Activated CD8-positive, alpha-beta memory T cell treated with anti-CD3 and anti-CD28 coated beads, Interleukin-2, amount 10 ng/mL, durations not matched to agents 7 days and 5 days (primary cell): ENCODE measurements at regions not wholly inside any gene's neighbourhood (a gene's known extent, or its start where the extent isn't known, plus 50 kb on each side); places are given as distances from the start of the nearest gene placed in this dataset.
"Not testable (repeated sequence)": the region's sequence is repeated elsewhere in the genome, so short reads cannot be mapped to it uniquely, and the experiment has no call there.

ENCODE experiments used
- ATAC-seq: fragments of 150-1000 bp; cut with Tn5 transposase; one replicate; pipeline ENCODE4 v1.10.0; 2021; ENCODE audit warnings: moderate library complexity
- CTCF ChIA-PET: fragments of 350-600 bp; sonication (Branson Sonifier 250); formaldehyde crosslinking; loops from one replicate; lab custom pipeline; 2021; ENCODE audit warnings: antibody characterized with exemption; lab: Charles Lee
- DNase-seq: peaks from one replicate; pipeline ENCODE4 v3.0.0-alpha.2; 2020
- H3K27ac Mint-ChIP-seq: one replicate; pipeline ENCODE4 v1.8.0; 2021; ENCODE audit warnings: mild to moderate bottlenecking, mixed read lengths
- H3K27me3 Mint-ChIP-seq: one replicate; pipeline ENCODE4 v1.8.0; 2021; ENCODE audit warnings: mixed read lengths
- H3K36me3 Mint-ChIP-seq: one replicate; pipeline ENCODE4 v1.8.0; 2021; ENCODE audit warnings: mild to moderate bottlenecking, mixed read lengths
- H3K4me1 Mint-ChIP-seq: one replicate; pipeline ENCODE4 v1.8.0; 2021; ENCODE audit warnings: mixed read lengths
- H3K4me3 Mint-ChIP-seq: one replicate; pipeline ENCODE4 v1.8.0; 2021; ENCODE audit warnings: mild to moderate bottlenecking, moderate library complexity, mixed read lengths
- H3K9me3 Mint-ChIP-seq: one replicate; pipeline ENCODE4 v1.8.0; 2022; ENCODE audit warnings: low read depth, mixed read lengths

DNA sequence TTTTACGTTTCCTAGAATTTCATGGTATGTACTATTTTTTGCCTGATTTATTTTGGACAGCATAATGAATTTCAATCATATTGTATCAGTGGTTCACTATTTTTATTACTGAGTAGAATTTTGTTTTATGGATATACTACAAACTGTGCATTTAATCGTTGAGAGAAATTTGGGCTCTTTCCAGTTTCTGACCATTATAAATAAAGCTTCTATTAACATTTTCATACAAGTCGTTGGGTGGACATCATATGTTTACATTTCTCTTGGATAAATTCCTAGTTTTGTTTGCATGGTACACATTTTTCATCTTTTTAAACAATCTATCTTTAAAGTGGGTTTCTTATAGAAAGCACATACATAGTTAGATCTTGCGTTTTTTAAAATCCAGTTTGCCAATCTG lies 472.7 kb upstream of the MAGEB18 start:
- Mint-ChIP-seq H3K27ac (no peak overlapping the region), H3K36me3 (no peaks in the 10 kb centered on the region), H3K27me3 (no peaks in the 10 kb centered on the region), H3K4me3 (no peak overlapping the region), H3K4me1 (no peaks in the 10 kb centered on the region), H3K9me3 (no peaks in the 10 kb centered on the region)
- CTCF ChIA-PET, result no interaction called here
- DNase-seq (no peak), ATAC-seq (no peak)

DNA sequence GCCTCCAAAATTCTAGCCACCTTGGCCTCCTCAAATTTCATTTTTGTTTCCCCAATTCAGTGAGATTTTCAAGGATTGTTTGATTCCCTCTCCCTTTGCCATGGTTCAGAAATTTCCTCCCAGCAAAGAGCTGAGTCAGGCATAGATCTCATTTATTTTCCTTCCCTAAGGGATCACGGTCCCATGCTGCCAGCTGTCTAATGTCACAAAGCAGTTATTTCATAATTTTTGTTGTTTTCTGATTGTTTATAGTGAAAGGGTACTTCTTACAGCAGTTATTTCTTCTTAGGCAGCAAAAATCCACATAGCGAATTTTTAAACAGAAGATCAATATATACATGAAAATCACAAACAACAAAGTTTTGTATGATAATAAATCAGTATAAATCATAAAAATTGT lies 470.5 kb upstream of the MAGEB18 start:
- H3K27ac Mint-ChIP-seq, result no peak overlapping the region
- no peaks in the 10 kb centered on the region for H3K36me3 Mint-ChIP-seq
- CTCF ChIA-PET, result no interaction called here
- H3K9me3 Mint-ChIP-seq, result no peaks in the 10 kb centered on the region
- DNase-seq, result no peak
- no peaks in the 10 kb centered on the region for H3K4me1 Mint-ChIP-seq
- no peak overlapping the region for H3K4me3 Mint-ChIP-seq
- no peaks in the 10 kb centered on the region for H3K27me3 Mint-ChIP-seq
- ATAC-seq, result no peak

DNA sequence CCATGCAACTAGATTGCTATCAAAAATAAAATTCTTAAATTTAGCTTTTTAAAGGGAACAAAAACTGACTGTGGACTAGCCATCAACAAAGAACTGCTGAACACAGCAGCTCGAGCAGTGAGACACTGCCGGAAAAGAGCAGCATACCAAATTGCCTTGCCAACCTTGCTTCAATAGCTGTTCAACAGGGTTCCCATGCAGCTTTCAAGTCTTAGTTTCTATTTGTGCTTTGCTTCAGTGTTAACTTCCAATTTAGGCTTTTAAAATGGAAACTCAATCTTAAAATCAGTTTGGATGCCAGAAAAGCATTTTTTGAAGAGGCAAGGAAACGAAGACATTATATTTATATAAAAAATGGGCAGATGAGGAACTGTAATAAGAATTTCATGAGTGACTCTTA lies 463.4 kb upstream of the MAGEB18 start:
- H3K27ac Mint-ChIP-seq, result no peak overlapping the region
- DNase-seq (no peak), ATAC-seq (no peak)
- H3K9me3 Mint-ChIP-seq, result no peaks in the 10 kb centered on the region
- CTCF ChIA-PET, result no interaction called here
- H3K4me3 Mint-ChIP-seq, result no peak overlapping the region
- no peaks in the 10 kb centered on the region for H3K27me3 Mint-ChIP-seq
- no peaks in the 10 kb centered on the region for H3K4me1 Mint-ChIP-seq
- H3K36me3 Mint-ChIP-seq, result no peaks in the 10 kb centered on the region

DNA sequence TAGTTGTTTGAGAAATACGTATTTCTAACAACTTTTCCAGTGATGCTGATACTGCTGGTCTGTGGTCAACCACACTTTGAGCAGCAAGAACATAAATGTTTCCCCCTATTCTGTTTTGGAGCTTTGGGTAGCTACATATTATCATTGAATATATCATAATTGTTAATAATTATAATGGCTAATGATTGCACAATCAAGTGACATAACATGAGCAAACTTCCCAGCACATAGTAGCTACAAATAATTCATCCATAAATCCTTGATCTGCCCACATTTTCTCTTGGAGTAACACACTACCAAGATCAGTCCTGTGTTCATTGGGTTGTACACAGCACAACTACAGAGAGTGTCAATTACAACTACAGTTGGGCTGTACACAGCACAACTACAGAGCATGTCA lies 436.3 kb upstream of the MAGEB18 start:
- Mint-ChIP-seq H3K4me3 (no peak overlapping the region), H3K36me3 (no peaks in the 10 kb centered on the region), H3K27me3 (no peaks in the 10 kb centered on the region), H3K4me1 (no peaks in the 10 kb centered on the region), H3K9me3 (no peaks in the 10 kb centered on the region), H3K27ac (no peak overlapping the region)
- DNase-seq (no peak), ATAC-seq (no peak)
- CTCF ChIA-PET, result no interaction called here

DNA sequence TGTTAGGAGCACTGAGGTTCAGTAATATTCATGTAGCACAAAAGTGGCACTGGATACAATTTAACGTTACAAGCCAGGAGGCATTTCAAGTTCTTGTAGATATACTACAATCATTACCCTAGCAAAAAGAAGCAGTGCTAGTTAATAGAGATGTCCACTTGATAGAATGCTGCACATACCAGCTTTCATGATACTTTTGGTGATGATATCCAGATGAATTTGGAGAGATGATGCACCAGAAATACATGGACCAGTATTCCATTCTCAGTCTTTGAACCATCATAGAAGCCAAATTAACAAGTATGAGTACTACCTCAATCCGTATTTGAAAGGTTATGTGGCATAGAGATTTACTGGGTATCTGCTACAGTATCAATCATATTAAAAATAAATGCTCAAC lies 421.0 kb upstream of the MAGEB18 start:
- H3K27me3 Mint-ChIP-seq, result no peaks in the 10 kb centered on the region
- no peaks in the 10 kb centered on the region for H3K4me1 Mint-ChIP-seq
- H3K4me3 Mint-ChIP-seq, result no peak overlapping the region
- CTCF ChIA-PET, result interaction anchor here (0.6 kb wide), 1 partner anchor 1458 kb away, joined by 3 read pairs; no protein-coding TSS in a partner anchor
- no peaks in the 10 kb centered on the region for H3K9me3 Mint-ChIP-seq
- no peaks in the 10 kb centered on the region for H3K36me3 Mint-ChIP-seq
- H3K27ac Mint-ChIP-seq, result no peak overlapping the region
- DNase-seq, result no peak
- no peak for ATAC-seq

DNA sequence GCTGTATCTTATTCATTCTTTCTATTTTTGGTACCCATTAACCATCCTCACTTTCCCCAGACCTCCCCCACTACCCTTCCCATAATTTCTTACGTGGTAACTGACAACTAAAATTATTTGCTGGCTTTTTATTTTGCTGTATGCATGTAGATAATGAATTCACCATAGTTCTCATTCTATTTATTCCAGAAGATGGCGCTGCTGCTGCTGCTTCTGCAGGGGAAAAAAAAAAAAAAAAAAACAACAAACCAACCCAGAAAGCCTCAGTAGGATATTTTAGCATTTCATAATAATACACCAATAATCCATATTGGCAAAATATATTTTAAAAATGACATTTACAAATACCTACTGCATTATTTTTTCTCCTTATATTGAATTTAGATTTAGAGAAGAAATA lies 416.6 kb upstream of the MAGEB18 start:
- no peak for DNase-seq
- Mint-ChIP-seq H3K27ac (no peak overlapping the region), H3K27me3 (no peaks in the 10 kb centered on the region)

DNA sequence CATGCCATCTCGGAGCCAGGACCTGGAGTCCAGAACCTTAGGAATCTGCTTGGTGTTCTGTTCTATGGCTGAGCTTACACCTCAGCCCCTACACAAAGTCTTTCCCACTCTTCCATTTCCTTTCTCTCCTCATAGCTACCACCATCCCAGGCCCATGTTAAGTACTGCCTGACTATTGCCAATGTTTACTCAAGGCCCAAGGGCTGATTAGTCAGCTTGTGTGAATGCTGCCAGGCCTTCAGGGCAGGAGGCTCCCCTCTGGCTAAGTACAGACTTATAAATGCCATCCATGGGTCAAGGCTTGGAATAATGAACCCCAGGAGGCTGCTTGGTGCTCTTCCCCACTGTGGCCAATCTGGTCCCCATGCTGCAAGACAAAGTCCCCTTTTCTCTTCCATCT lies 411.6 kb upstream of the MAGEB18 start:
- CTCF ChIA-PET, result no interaction called here
- no peaks in the 10 kb centered on the region for H3K9me3 Mint-ChIP-seq
- no peaks in the 10 kb centered on the region for H3K4me1 Mint-ChIP-seq
- no peak overlapping the region for H3K27ac Mint-ChIP-seq
- no peak for DNase-seq
- ATAC-seq, result no peak
- no peaks in the 10 kb centered on the region for H3K27me3 Mint-ChIP-seq
- no peaks in the 10 kb centered on the region for H3K36me3 Mint-ChIP-seq
- no peak overlapping the region for H3K4me3 Mint-ChIP-seq

More for the DNA sequence above, 416.6 kb upstream of the MAGEB18 start:
- CTCF ChIA-PET, result no interaction called here
- H3K36me3 Mint-ChIP-seq, result no peaks in the 10 kb centered on the region
- H3K4me1 Mint-ChIP-seq, result no peaks in the 10 kb centered on the region
- H3K4me3 Mint-ChIP-seq, result no peak overlapping the region
- ATAC-seq, result no peak
- no peaks in the 10 kb centered on the region for H3K9me3 Mint-ChIP-seq

DNA sequence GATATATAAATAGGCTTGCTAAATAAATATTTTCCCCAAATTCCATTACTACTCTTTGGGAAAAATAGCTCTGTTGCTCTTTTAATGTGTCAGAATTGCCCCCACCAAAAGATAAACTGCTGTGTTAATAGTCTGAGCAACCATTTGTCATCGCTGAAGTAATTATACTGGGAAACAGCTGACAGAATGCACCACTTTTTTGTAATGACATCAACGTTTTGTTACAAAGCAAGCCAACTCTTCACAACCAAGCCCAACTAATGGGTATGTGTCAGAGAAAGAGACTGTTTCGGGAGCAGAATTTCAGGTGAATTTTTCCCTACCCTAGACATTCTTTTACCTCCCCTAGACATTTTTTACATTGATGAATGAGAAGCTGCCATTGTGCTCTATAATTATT lies 405.0 kb upstream of the MAGEB18 start:
- Mint-ChIP-seq H3K27me3 (no peaks in the 10 kb centered on the region), H3K4me1 (no peaks in the 10 kb centered on the region), H3K4me3 (no peak overlapping the region), H3K27ac (no peak overlapping the region), H3K9me3 (peaks cover 2% of the 10 kb centered on the region), H3K36me3 (no peaks in the 10 kb centered on the region)
- DNase-seq (no peak), ATAC-seq (no peak)
- CTCF ChIA-PET, result no interaction called here

DNA sequence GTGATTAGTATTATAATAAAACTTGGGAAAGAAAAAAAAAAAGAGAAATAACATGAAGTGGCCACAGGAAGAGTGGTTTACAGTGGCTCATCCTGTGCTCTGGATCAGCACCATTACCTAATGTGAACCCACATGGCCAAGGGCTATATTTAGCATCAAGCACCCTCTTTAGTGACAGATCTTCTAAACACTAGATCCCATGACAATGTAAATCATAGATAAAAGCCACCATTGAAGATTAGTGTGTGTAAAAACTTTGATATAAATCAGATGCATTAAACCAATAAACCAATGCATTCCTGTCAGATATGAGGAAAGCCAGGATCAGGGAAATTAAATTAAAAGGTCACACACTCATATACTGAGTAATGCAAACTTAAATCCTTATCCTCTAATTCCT lies 400.6 kb upstream of the MAGEB18 start:
- Mint-ChIP-seq H3K27ac (no peak overlapping the region), H3K4me1 (no peaks in the 10 kb centered on the region), H3K36me3 (no peaks in the 10 kb centered on the region), H3K4me3 (no peak overlapping the region), H3K27me3 (no peaks in the 10 kb centered on the region), H3K9me3 (no peaks in the 10 kb centered on the region)
- no peak for DNase-seq
- no peak for ATAC-seq
- CTCF ChIA-PET, result no interaction called here

DNA sequence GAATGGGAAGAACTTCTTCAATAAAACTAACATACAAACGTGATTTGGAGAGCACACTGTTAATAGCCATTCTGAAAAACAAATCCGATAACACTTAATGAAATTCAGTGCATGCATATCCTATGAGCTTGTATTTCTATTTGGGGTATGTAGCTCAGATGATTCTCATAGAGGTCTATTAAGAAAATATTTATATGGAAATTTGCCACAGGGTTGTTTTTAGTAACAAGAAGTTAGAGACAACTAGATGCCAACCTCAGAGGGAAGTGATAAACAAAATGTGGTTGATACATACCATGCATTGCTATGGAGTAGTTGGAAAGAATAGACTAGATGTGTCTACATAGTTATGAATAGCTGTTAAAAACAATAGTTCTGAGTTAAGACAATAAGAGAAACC lies 395.8 kb upstream of the MAGEB18 start:
- no peak overlapping the region for H3K4me3 Mint-ChIP-seq
- no peaks in the 10 kb centered on the region for H3K4me1 Mint-ChIP-seq
- no peaks in the 10 kb centered on the region for H3K9me3 Mint-ChIP-seq
- CTCF ChIA-PET, result no interaction called here
- ATAC-seq (no peak), DNase-seq (no peak)
- H3K27me3 Mint-ChIP-seq, result no peaks in the 10 kb centered on the region
- no peaks in the 10 kb centered on the region for H3K36me3 Mint-ChIP-seq
- no peak overlapping the region for H3K27ac Mint-ChIP-seq

DNA sequence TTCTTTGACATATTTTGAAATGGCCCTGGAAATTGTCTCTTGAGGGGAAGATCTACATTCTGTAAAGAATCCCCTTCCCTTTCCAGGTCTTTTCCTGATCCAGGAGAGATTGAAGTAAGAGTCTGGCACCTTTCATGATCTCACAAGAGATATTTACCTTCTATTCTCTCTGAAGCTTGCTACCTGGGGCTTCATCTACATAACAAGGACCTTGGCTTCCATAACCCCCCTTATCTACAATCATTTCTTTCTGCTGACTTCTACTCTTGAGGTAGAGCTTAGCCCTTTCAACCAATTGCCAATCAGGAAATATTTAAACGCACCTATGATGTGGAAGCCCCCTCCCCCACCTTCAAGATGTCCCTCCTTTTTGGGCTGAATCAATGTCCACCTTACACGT lies 383.7 kb upstream of the MAGEB18 start:
- Mint-ChIP-seq H3K27ac (no peak overlapping the region), H3K9me3 (no peaks in the 10 kb centered on the region), H3K36me3 (no peaks in the 10 kb centered on the region), H3K4me1 (no peaks in the 10 kb centered on the region), H3K4me3 (no peak overlapping the region), H3K27me3 (no peaks in the 10 kb centered on the region)
- no peak for DNase-seq
- no peak for ATAC-seq
- CTCF ChIA-PET, result no interaction called here

DNA sequence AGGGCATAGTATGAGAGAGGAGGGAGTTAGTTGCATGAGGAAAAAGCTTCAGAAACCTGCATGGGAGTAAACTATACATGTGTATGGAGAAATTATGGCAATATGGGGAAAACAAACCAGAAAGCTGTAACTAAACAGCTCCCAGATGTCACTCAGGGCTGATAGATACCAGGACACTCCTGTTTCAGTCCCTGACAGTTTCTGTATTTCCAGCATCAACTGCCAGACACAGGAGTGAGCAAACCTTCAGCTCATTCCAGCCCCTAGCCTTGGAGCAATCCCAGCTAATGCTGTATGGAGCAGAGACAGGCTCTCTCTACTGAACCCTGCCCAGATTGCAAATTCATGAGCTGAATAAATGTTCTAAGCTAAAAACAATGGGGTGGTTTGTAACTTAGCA lies 382.9 kb upstream of the MAGEB18 start:
- Mint-ChIP-seq H3K9me3 (no peaks in the 10 kb centered on the region), H3K4me3 (no peak overlapping the region), H3K4me1 (no peaks in the 10 kb centered on the region), H3K27ac (no peak overlapping the region), H3K36me3 (no peaks in the 10 kb centered on the region), H3K27me3 (no peaks in the 10 kb centered on the region)
- ATAC-seq (no peak), DNase-seq (no peak)
- CTCF ChIA-PET, result no interaction called here

DNA sequence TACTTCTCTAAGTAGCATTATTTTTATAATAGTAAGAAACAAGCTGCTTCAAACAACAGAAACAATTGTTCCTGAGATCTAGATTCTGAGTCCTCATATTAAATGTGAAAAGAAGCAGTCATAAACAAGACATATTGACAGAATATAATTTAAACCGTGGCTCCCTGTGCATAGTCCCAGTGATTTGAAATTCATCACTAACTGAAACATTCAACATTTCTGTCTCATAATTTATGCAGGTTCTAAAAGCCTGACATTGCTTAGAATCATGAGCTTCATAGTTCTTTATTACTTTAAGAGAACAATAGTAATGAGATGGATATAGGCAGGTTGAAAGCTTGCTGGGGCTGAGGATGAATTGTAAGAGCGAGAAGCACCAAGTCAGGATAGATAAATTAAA lies 375.5 kb upstream of the MAGEB18 start:
- H3K27me3 Mint-ChIP-seq, result no peaks in the 10 kb centered on the region
- no peaks in the 10 kb centered on the region for H3K36me3 Mint-ChIP-seq
- no peaks in the 10 kb centered on the region for H3K9me3 Mint-ChIP-seq
- H3K4me3 Mint-ChIP-seq, result no peak overlapping the region
- ATAC-seq (no peak), DNase-seq (no peak)
- H3K4me1 Mint-ChIP-seq, result no peaks in the 10 kb centered on the region
- CTCF ChIA-PET, result no interaction called here
- H3K27ac Mint-ChIP-seq, result no peak overlapping the region

DNA sequence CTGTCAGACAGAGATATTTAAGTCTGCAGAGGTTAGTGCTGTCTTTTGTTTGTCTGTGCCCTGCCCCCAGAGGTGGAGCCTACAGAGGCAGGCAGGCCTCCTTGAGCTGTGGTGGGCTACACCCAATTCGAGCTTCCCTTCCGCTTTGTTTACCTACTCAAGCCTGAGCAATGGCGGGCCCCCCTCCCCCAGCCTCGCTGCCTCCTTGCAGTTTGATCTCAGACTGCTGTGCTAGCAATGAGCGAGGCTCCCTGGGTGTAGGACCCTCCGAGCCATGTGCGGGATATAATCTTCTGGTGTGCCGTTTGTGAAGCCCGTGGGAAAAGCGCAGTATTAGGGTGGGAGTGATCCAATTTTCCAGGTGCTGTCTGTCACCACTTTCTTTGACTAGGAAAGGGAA lies 366.3 kb upstream of the MAGEB18 start:
- H3K9me3 Mint-ChIP-seq, CTCF ChIA-PET, DNase-seq, H3K27ac Mint-ChIP-seq, H3K4me1 Mint-ChIP-seq, H3K4me3 Mint-ChIP-seq, ATAC-seq, H3K27me3 Mint-ChIP-seq, H3K36me3 Mint-ChIP-seq: not testable (repeated sequence)

DNA sequence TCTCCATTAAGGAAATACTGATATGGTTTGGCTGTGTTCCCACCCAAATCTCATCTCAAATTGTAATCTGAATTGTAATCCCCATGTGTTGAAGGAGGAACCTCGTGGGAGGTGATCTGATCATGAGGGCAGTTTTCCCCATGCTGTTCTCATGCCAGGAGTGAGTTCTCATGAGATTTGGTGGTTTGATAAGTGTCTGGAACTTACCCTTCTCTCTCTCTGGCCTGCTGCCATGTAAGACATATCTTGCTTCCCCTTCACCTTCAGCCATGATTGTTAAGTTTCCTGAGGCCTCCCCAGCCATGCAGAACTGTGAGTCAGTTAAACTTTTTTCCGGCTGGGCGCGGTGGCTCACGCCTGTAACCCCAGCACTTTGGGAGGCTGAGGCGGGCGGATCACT lies 340.3 kb upstream of the MAGEB18 start:
- H3K36me3 Mint-ChIP-seq, H3K27me3 Mint-ChIP-seq, H3K27ac Mint-ChIP-seq, H3K9me3 Mint-ChIP-seq, H3K4me3 Mint-ChIP-seq, CTCF ChIA-PET, DNase-seq, ATAC-seq, H3K4me1 Mint-ChIP-seq: not testable (repeated sequence)
